IMR-90 (cell line): ENCODE measurements at regions not wholly inside any gene's neighbourhood (a gene's known extent, or its start where the extent isn't known, plus 50 kb on each side); places are given as distances from the start of the nearest gene placed in this dataset.

ENCODE experiments used
- ATAC-seq: fragments of 200-7000 bp; cut with Tn5 transposase; 2 replicates; pipeline ENCODE4 v1.9.1; 2020; ENCODE audit warnings: low read depth, mild to moderate bottlenecking, moderate library complexity
- BruUV-seq: library from RNA; stranded (reverse); fragments of 400-500 nt; replicated peaks from 2 replicates; lab custom pipeline; 2021; lab: Mats Ljungman, UMichigan
- CTCF ChIA-PET: fragments of 300-600 bp; formaldehyde crosslinking; extraction: SDS; loops from one replicate; lab custom pipeline; 2021; ENCODE audit warnings: antibody characterized with exemption; lab: Yijun Ruan, JAX
- POLR2A ChIA-PET: fragments of 300-600 bp; sonication (Branson Sonifier 250); formaldehyde crosslinking; loops from one replicate; lab custom pipeline; 2022; ENCODE audit warnings: antibody characterized with exemption; ENCODE audit not compliant: unreplicated experiment; lab: Charles Lee
- DNase-seq: peaks from one replicate; pipeline ENCODE4 v3.0.0; 2013
- H2AFZ ChIP-seq: replicated peaks from 2 replicates; pipeline ENCODE3; 2013; ENCODE audit warnings: low read length, mild to moderate bottlenecking; ENCODE audit not compliant: poor library complexity
- H2AK5ac ChIP-seq: 2 replicates; pipeline ENCODE4 v1.6.1; 2013; ENCODE audit warnings: low read depth, low read length, inconsistent platforms
- H2AK9ac ChIP-seq: replicated peaks from 2 replicates; pipeline ENCODE3; 2013; ENCODE audit warnings: mild to moderate bottlenecking, low read depth, low read length, moderate library complexity; ENCODE audit not compliant: poor library complexity
- H2BK120ac ChIP-seq: 2 replicates; pipeline ENCODE4 v1.6.1; 2013; ENCODE audit warnings: low read depth, low read length, inconsistent platforms
- H2BK15ac ChIP-seq: 3 replicates; pipeline ENCODE4 v1.6.1; 2013; ENCODE audit warnings: low read depth, low read length, inconsistent platforms
- H2BK20ac ChIP-seq: 2 replicates; pipeline ENCODE4 v1.6.1; 2013; ENCODE audit warnings: low read depth, mild to moderate bottlenecking, inconsistent platforms, low read length, moderate library complexity
- H2BK5ac ChIP-seq: 2 replicates; pipeline ENCODE4 v1.6.1; 2013; ENCODE audit warnings: mild to moderate bottlenecking, low read depth, low read length, inconsistent platforms; ENCODE audit not compliant: poor library complexity, severe bottlenecking
- H3K14ac ChIP-seq: replicated peaks from 2 replicates; pipeline ENCODE4 v1.6.1; 2013; ENCODE audit warnings: low read depth, low read length, inconsistent platforms
- H3K18ac ChIP-seq: 2 replicates; pipeline ENCODE4 v1.6.1; 2013; ENCODE audit warnings: low read depth, low read length, control low read depth
- H3K23ac ChIP-seq: 2 replicates; pipeline ENCODE4 v1.6.1; 2013; ENCODE audit warnings: low read depth, low read length, inconsistent platforms
- H3K27ac ChIP-seq: 2 replicates; pipeline ENCODE4 v1.5.1; 2013; ENCODE audit warnings: mild to moderate bottlenecking, control low read depth, low read length; ENCODE audit not compliant: insufficient read depth
- H3K27me3 ChIP-seq: 2 replicates; pipeline ENCODE4 v1.6.1; 2013; ENCODE audit warnings: low read length; ENCODE audit not compliant: control insufficient read depth, insufficient read depth
- H3K36me3 ChIP-seq: 2 replicates; pipeline ENCODE4 v1.6.1; 2013; ENCODE audit warnings: low read length, mixed read lengths; ENCODE audit not compliant: control insufficient read depth, insufficient read depth
- H3K4ac ChIP-seq: 2 replicates; pipeline ENCODE4 v1.6.1; 2013; ENCODE audit warnings: low read depth, low read length, inconsistent platforms
- H3K4me1 ChIP-seq: 2 replicates; pipeline ENCODE4 v1.6.1; 2013; ENCODE audit warnings: low read length, mixed read lengths; ENCODE audit not compliant: control insufficient read depth, insufficient read depth
- H3K4me2 ChIP-seq: 2 replicates; pipeline ENCODE4 v1.6.1; 2013; ENCODE audit warnings: low read depth, mild to moderate bottlenecking, control low read depth, low read length, moderate library complexity
- H3K4me3 ChIP-seq: 2 replicates; pipeline ENCODE4 v1.5.1; 2013; ENCODE audit warnings: low read depth, mild to moderate bottlenecking, control low read depth, low read length, moderate library complexity; ENCODE audit not compliant: insufficient read depth
- H3K56ac ChIP-seq: 2 replicates; pipeline ENCODE4 v1.6.1; 2013; ENCODE audit warnings: low read length, inconsistent platforms; ENCODE audit not compliant: insufficient read depth; ENCODE audit errors: extremely low read depth
- H3K79me1 ChIP-seq, 2 experiments: 2 replicates each; pipeline ENCODE4 v1.6.1; 2013; ENCODE audit warnings: low read length in 2 of 2, inconsistent platforms in 1 of 2, low read depth in 1 of 2
- H3K9ac ChIP-seq: 2 replicates; pipeline ENCODE4 v1.6.1; 2013; ENCODE audit warnings: low read depth, low read length, control low read depth
- H3K9me1 ChIP-seq: 2 replicates; pipeline ENCODE4 v1.6.1; 2013; ENCODE audit warnings: low read length, inconsistent platforms; ENCODE audit not compliant: insufficient read depth
- H3K9me3 ChIP-seq: 2 replicates; pipeline ENCODE4 v1.6.1; 2013; ENCODE audit warnings: low read length; ENCODE audit not compliant: control insufficient read depth, insufficient read depth
- H4K20me1 ChIP-seq: 2 replicates; pipeline ENCODE4 v1.6.1; 2013; ENCODE audit warnings: low read length, inconsistent platforms; ENCODE audit not compliant: insufficient read depth
- H4K5ac ChIP-seq: 2 replicates; pipeline ENCODE4 v1.6.1; 2013; ENCODE audit warnings: mild to moderate bottlenecking, low read depth, low read length, control low read depth
- H4K8ac ChIP-seq, 2 experiments: 2 replicates each; pipeline ENCODE4 v1.6.1; 2013; ENCODE audit warnings: low read depth in 2 of 2, low read length in 2 of 2, control low read depth in 1 of 2, inconsistent platforms in 1 of 2
- H4K91ac ChIP-seq: 2 replicates; pipeline ENCODE4 v1.6.1; 2013; ENCODE audit warnings: low read depth, low read length, inconsistent platforms; ENCODE audit not compliant: insufficient read depth
- BHLHE40 ChIP-seq: fragments of 150-350 bp; IDR thresholded peaks from 2 replicates; pipeline ENCODE4 v1.6.1; 2016; ENCODE audit warnings: mild to moderate bottlenecking, low read depth, low read length
- CEBPB ChIP-seq: IDR thresholded peaks from 2 replicates; pipeline ENCODE4 v1.6.1; 2012; ENCODE audit warnings: low read depth, low read length, improper control_type of control experiment
- CHD1 ChIP-seq: IDR thresholded peaks from 2 replicates; pipeline ENCODE4 v1.6.1; 2012; ENCODE audit warnings: low read depth, low read length, improper control_type of control experiment
- FOS ChIP-seq: fragments of 150-350 bp; IDR thresholded peaks from 2 replicates; pipeline ENCODE4 v1.6.1; 2016; ENCODE audit warnings: low read depth, low read length
- MAFK ChIP-seq: IDR thresholded peaks from 2 replicates; pipeline ENCODE4 v1.6.1; 2012; ENCODE audit warnings: low read depth, low read length, improper control_type of control experiment
- MAZ ChIP-seq: IDR thresholded peaks from 2 replicates; pipeline ENCODE4 v1.6.1; 2012; ENCODE audit warnings: low read depth, mild to moderate bottlenecking, low read length, improper control_type of control experiment, moderate library complexity, borderline replicate concordance
- MXI1 ChIP-seq: IDR thresholded peaks from 2 replicates; pipeline ENCODE4 v1.6.1; 2012; ENCODE audit warnings: low read depth, mild to moderate bottlenecking, low read length, moderate library complexity, borderline replicate concordance
- NFE2L2 ChIP-seq: fragments of 150-350 bp; IDR thresholded peaks from 2 replicates; pipeline ENCODE4 v1.6.1; 2016; ENCODE audit warnings: low read depth, mild to moderate bottlenecking, low read length
- POLR2A ChIP-seq: IDR thresholded peaks from 2 replicates; pipeline ENCODE4 v1.6.1; 2012; ENCODE audit warnings: mild to moderate bottlenecking, low read depth, low read length
- RAD21 ChIP-seq: IDR thresholded peaks from 2 replicates; pipeline ENCODE4 v1.6.1; 2012; ENCODE audit warnings: low read length, improper control_type of control experiment
- RCOR1 ChIP-seq: IDR thresholded peaks from 2 replicates; pipeline ENCODE4 v1.6.1; 2012; ENCODE audit warnings: mild to moderate bottlenecking, low read length, improper control_type of control experiment; ENCODE audit not compliant: insufficient replicate concordance
- RFX5 ChIP-seq: IDR thresholded peaks from 2 replicates; pipeline ENCODE4 v1.8.0; 2012; ENCODE audit warnings: low read depth, mild to moderate bottlenecking, low read length, moderate library complexity
- SMC3 ChIP-seq: fragments of 150-350 bp; IDR thresholded peaks from 2 replicates; pipeline ENCODE4 v1.6.1; 2016; ENCODE audit warnings: low read depth, mild to moderate bottlenecking, antibody characterized with exemption, low read length, moderate library complexity
- WGBS, 2 experiments: methylation state at CpG; one replicate each; pipeline versions ENCODE4 v1.1.5 to v1.1.7; 2013; ENCODE audit warnings: missing lambda C conversion rate in 2 of 2; ENCODE audit not compliant: insufficient read length in 1 of 2; ENCODE audit errors: extremely low coverage in 2 of 2; 5-methylcytosine and 5-hydroxymethylcytosine counted together
- dilution Hi-C: fragments of 300-500 bp; cut with HindIII; formaldehyde crosslinking; loops from one replicate; pipeline ENCODE4 v1.14.3; 2018; ENCODE audit warnings: low sequenced_read_pairs; ENCODE audit not compliant: unreplicated experiment
- in situ Hi-C: fragments of 300-500 bp; cut with MboI; formaldehyde crosslinking; loops from 3 replicates; pipeline ENCODE4 v1.14.3; 2019; ENCODE audit warnings: low sequenced_read_pairs, inconsistent platforms, mixed read lengths
- intact Hi-C: fragments of 100-400 bp; cut with micrococcal nuclease; formaldehyde crosslinking; loops from 2 replicates; pipeline ENCODE4 v1.10.0; 2022
- TF ChIP-seq, protein P1 (sequence below): conservative IDR thresholded peaks from 2 replicates; pipeline ENCODE4 v1.5.1; 2012; ENCODE audit warnings: mild to moderate bottlenecking, low read depth, low read length, improper control_type of control experiment
- TF ChIP-seq, protein P2 (sequence below): fragments of 150-350 bp; IDR thresholded peaks from 2 replicates; pipeline ENCODE4 v1.6.1; 2017; ENCODE audit warnings: mild to moderate bottlenecking, antibody characterized with exemption, low read length, low read depth
- TF ChIP-seq, protein P3 (sequence below): fragments of 150-350 bp; IDR thresholded peaks from 2 replicates; pipeline ENCODE4 v1.6.1; 2016; ENCODE audit warnings: low read depth, mild to moderate bottlenecking, low read length, moderate library complexity, borderline replicate concordance

DNA sequence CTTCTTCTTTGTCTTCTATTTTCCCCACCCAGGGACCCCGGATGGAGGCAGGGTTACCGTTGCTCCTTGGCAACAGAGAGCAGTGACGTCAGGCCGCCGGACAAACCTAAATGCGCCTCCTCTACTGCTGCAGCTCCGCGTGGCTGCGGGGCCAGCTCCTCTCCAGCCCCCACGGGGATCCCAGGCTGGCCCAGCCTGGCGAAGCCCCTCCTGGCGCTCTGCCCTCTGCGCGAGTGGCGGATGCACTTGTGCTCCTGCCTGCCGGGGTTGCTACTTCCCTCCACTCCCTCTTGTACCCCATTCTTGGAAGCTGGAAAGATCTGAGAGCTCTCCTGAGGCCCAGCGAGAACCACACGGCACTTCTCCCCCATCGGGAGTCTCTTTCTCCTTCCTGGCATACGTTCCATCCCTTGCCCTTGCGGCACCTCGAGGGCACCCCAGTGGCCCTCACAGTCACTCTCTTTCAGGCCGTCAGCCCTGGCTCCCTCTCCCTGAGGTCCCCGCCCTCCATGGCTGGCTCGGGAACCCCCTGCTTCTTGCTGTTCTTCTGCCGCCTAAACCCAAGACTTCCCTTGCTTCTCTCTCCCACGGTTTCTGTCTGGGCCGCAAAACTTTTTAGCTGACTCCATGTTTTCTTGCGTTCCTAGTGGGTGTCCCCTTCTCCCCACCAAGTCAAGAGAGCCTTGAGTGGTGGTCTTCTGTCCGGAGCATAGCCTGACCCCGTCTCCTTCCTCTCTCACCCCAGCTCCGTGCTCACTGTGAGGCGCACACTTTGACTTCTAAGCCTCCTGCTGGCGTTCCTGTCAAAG is 121.7 kb downstream of the PAPOLA start:
- H4K8ac ChIP-seq, result no peak overlapping the region
- ChIA-PET CTCF (no interaction called here), POLR2A (no interaction called here)
- WGBS, 2 experiments, result 69% methylated on average over 14 of the region's 34 CpGs; no CpG with 5 or more reads in 1 of the 2 experiments
- dilution Hi-C loops (no loop called here), in situ Hi-C loops (no loop called here), intact Hi-C loops (no loop called here)
- no peaks in the 10 kb centered on the region for H3K9me3 ChIP-seq
- H3K23ac ChIP-seq, result no peak overlapping the region
- no peaks in the 10 kb centered on the region for H3K4me1 ChIP-seq
- no peak overlapping the region for H4K91ac ChIP-seq
- H2AK5ac ChIP-seq, result no peak overlapping the region
- H3K36me3 ChIP-seq, result no peaks in the 10 kb centered on the region
- H3K27ac ChIP-seq, result no peak overlapping the region
- H3K18ac ChIP-seq, result no peak overlapping the region
- H2AFZ ChIP-seq, result no peak overlapping the region
- H2BK15ac ChIP-seq, result no peak overlapping the region
- DNase-seq (no peak), ATAC-seq (no peak)
- H2BK20ac ChIP-seq, result no peak overlapping the region
- H3K4me3 ChIP-seq, result no peak overlapping the region
- H3K9ac ChIP-seq, result no peak overlapping the region
- H4K20me1 ChIP-seq, result no peaks in the 10 kb centered on the region
- H3K56ac ChIP-seq, result no peak overlapping the region
- no peak overlapping the region for H2BK120ac ChIP-seq
- H3K4me2 ChIP-seq, result no peak overlapping the region
- no TSS peak for BruUV-seq
- no peak overlapping the region for H4K5ac ChIP-seq
- no peaks in the 10 kb centered on the region; the same call in none of the 2 replicates for H3K27me3 ChIP-seq
- TF ChIP-seq RAD21 (no peak), MAFK (no peak), RFX5 (no peak), BHLHE40 (no peak), RCOR1 (no peak), MAZ (no peak), SMC3 (no peak), CHD1 (no peak), MXI1 (no peak), FOS (no peak), CEBPB (no peak), NFE2L2 (no peak), POLR2A (no peak)
- TF ChIP-seq, protein P1, sequence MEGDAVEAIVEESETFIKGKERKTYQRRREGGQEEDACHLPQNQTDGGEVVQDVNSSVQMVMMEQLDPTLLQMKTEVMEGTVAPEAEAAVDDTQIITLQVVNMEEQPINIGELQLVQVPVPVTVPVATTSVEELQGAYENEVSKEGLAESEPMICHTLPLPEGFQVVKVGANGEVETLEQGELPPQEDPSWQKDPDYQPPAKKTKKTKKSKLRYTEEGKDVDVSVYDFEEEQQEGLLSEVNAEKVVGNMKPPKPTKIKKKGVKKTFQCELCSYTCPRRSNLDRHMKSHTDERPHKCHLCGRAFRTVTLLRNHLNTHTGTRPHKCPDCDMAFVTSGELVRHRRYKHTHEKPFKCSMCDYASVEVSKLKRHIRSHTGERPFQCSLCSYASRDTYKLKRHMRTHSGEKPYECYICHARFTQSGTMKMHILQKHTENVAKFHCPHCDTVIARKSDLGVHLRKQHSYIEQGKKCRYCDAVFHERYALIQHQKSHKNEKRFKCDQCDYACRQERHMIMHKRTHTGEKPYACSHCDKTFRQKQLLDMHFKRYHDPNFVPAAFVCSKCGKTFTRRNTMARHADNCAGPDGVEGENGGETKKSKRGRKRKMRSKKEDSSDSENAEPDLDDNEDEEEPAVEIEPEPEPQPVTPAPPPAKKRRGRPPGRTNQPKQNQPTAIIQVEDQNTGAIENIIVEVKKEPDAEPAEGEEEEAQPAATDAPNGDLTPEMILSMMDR, result no peak
- TF ChIP-seq, protein P2, sequence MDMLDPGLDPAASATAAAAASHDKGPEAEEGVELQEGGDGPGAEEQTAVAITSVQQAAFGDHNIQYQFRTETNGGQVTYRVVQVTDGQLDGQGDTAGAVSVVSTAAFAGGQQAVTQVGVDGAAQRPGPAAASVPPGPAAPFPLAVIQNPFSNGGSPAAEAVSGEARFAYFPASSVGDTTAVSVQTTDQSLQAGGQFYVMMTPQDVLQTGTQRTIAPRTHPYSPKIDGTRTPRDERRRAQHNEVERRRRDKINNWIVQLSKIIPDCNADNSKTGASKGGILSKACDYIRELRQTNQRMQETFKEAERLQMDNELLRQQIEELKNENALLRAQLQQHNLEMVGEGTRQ, result no peak
- TF ChIP-seq, protein P3, sequence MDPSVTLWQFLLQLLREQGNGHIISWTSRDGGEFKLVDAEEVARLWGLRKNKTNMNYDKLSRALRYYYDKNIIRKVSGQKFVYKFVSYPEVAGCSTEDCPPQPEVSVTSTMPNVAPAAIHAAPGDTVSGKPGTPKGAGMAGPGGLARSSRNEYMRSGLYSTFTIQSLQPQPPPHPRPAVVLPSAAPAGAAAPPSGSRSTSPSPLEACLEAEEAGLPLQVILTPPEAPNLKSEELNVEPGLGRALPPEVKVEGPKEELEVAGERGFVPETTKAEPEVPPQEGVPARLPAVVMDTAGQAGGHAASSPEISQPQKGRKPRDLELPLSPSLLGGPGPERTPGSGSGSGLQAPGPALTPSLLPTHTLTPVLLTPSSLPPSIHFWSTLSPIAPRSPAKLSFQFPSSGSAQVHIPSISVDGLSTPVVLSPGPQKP, result no peak
- no peak overlapping the region for H3K14ac ChIP-seq
- no peak overlapping the region for H3K4ac ChIP-seq
- H3K9me1 ChIP-seq, result no peaks in the 10 kb centered on the region
- H2AK9ac ChIP-seq, result no peak overlapping the region
- H2BK5ac ChIP-seq, result no peak overlapping the region
- H3K79me1 ChIP-seq, result no peaks in the 10 kb centered on the region
